ENCODE measurements at regions not wholly inside any gene's neighbourhood (a gene's known extent, or its start where the extent isn't known, plus 50 kb on each side); places are given as distances from the start of the nearest gene placed in this dataset.
A peak's percentile ranks its signal among the peaks of the same experiment; 100 is the strongest.
"Not testable (repeated sequence)": the region's sequence is repeated elsewhere in the genome, so short reads cannot be mapped to it uniquely, and the experiment has no call there.

- no peak for DNase-seq
Observed at GRCh38 chr1:112817555-112818373, 102.6 kb upstream of the PPM1J start.

GRCh38 chr1:112815376-112815775 lies 100.2 kb upstream of the PPM1J start:
- no peak for DNase-seq

- DNase-seq, result not testable (repeated sequence)
Observed at GRCh38 chr1:112814645-112815044, 99.5 kb upstream of the PPM1J start.

GRCh38 chr1:112808861-112809684 lies 93.9 kb upstream of the PPM1J start:
- peak; percentile 50 for DNase-seq

GRCh38 chr1:112807999-112808398 lies 92.9 kb upstream of the PPM1J start:
- DNase-seq, result no peak

GRCh38 chr1:112807117-112807516 lies 92.0 kb upstream of the PPM1J start:
- DNase-seq, result no peak

GRCh38 chr1:112806090-112806642 lies 91.0 kb upstream of the PPM1J start:
- DNase-seq, result no peak

GRCh38 chr1:112805155-112805853 lies 90.2 kb upstream of the PPM1J start:
- no peak for DNase-seq

GRCh38 chr1:112803906-112804762 lies 89.0 kb upstream of the PPM1J start:
- DNase-seq, result peak; percentile 36

GRCh38 chr1:112800289-112800688 lies 85.2 kb upstream of the PPM1J start:
- DNase-seq, result no peak

GRCh38 chr1:112798292-112798691 lies 83.2 kb upstream of the PPM1J start:
- DNase-seq, result peak; percentile 98

- DNase-seq, result no peak
Observed at GRCh38 chr1:112797224-112797623, 82.1 kb upstream of the PPM1J start.

GRCh38 chr1:112794654-112795239 lies 79.6 kb upstream of the PPM1J start:
- DNase-seq, result no peak

- DNase-seq, result no peak
Observed at GRCh38 chr1:112793631-112794565, 78.8 kb upstream of the PPM1J start.

GRCh38 chr1:112791723-112792104 lies 76.6 kb upstream of the PPM1J start:
- DNase-seq, result no peak

- no peak for DNase-seq
Observed at GRCh38 chr1:112790920-112791722, 76.0 kb upstream of the PPM1J start.

- DNase-seq, result no peak
Observed at GRCh38 chr1:112788561-112788960, 73.4 kb upstream of the PPM1J start.

GRCh38 chr1:112788054-112788453 lies 72.9 kb upstream of the PPM1J start:
- no peak for DNase-seq

- DNase-seq, result no peak
Observed at GRCh38 chr1:112783059-112783458, 67.9 kb upstream of the PPM1J start.

Data from NCI-H2171 treated with DMSO at 0.1 percent for 48 hours (cell line).